ENCODE measurements at regions not wholly inside any gene's neighbourhood (a gene's known extent, or its start where the extent isn't known, plus 50 kb on each side); places are given as distances from the start of the nearest gene placed in this dataset.

DNA sequence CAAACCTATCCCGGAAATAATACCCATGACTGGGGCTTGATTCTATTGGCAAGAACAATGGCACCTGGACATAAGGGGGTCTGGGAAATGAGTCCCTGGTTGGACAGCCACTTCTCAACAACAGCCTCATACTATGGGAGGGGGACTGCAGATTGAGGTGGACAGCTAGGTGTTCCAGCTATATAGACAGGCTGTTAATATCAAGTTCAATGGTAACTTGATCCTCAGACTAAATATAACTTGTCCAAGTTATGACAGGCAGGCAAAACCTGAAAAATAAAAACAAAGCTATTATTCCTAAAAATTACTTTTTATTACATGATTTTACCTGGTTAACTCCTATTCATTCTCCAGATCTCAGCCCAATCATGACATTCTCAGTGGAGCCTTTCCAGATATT, 267.3 kb downstream of the TTC8 start:
- no peak for TF ChIP-seq CTCF (IDR thresholded peaks at IDR 0.05 in 4 of 5, conservative IDR thresholded peaks at IDR 0.05 in 1 of 5)
- TF ChIP-seq POLR2A (IDR thresholded peaks at IDR 0.05): no peak

All from gastrocnemius medialis (tissue), 4 donors.